GM21786 (cell line): ENCODE measurements at regions not wholly inside any gene's neighbourhood (a gene's known extent, or its start where the extent isn't known, plus 50 kb on each side); places are given as distances from the start of the nearest gene placed in this dataset.
"Not testable (repeated sequence)": the region's sequence is repeated elsewhere in the genome, so short reads cannot be mapped to it uniquely, and the experiment has no call there.

Experiments used
- ATAC-seq: cut with Tn5 transposase; IDR thresholded peaks from one replicate; pipeline ENCODE4 v1.9.1; 2021; ENCODE audit not compliant: unreplicated experiment

- no peak for ATAC-seq
These were observed 70.4 kb downstream of the TDRD15 start for GRCh38 chr2:21194147-21194546.

- ATAC-seq = no peak
These were observed 71.1 kb downstream of the TDRD15 start for GRCh38 chr2:21194858-21195271.

- ATAC-seq = no peak
These were observed 71.6 kb downstream of the TDRD15 start for GRCh38 chr2:21195326-21195725.

DNA sequence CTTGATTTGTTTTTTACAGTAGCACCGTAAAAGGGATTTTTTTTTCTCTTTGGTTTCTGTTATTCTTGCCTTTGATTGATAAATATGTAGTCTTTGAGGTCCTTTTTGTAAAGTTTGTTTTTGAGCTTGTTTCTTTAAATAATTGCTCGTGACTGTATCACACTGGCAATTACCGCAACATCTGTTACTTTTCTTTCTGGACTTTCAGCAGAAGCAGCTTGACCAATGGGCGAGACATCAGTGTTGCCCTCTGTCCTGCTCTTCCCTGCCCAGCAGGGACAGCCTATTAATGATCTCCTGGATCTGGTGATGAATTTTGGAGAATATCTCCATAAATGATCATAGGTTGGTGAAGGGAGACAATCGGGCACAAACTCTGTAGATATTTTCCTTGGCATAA is 74.9 kb downstream of the TDRD15 start:
- no peak for ATAC-seq

GRCh38 chr2:21203976-21204375 is 80.2 kb downstream of the TDRD15 start:
- no peak for ATAC-seq

- ATAC-seq = not testable (repeated sequence)
These were observed 90.3 kb downstream of the TDRD15 start for GRCh38 chr2:21214085-21214484.

GRCh38 chr2:21217442-21217841 is 93.7 kb downstream of the TDRD15 start:
- no peak for ATAC-seq

DNA sequence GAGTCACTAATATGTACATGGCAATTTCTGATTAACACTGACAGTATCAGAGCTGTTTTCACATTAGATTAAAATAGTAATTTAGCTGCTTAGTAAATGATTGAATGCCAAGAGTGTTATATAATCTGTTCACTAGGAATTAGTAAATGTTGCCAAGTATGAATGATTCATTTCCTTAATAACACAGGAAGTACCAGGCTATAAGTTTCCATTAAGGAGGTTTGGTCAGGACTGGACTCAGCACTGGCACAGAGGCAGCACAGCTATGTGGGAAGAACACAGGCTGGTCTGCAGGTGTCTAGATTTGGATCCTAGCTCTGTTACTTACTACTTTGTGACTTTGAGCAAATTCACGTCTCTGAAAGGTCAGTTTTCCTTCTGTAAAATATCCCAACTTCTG is 97.2 kb downstream of the TDRD15 start:
- ATAC-seq = no peak

- no peak for ATAC-seq
These were observed 99.8 kb downstream of the TDRD15 start for GRCh38 chr2:21223618-21224017.

DNA sequence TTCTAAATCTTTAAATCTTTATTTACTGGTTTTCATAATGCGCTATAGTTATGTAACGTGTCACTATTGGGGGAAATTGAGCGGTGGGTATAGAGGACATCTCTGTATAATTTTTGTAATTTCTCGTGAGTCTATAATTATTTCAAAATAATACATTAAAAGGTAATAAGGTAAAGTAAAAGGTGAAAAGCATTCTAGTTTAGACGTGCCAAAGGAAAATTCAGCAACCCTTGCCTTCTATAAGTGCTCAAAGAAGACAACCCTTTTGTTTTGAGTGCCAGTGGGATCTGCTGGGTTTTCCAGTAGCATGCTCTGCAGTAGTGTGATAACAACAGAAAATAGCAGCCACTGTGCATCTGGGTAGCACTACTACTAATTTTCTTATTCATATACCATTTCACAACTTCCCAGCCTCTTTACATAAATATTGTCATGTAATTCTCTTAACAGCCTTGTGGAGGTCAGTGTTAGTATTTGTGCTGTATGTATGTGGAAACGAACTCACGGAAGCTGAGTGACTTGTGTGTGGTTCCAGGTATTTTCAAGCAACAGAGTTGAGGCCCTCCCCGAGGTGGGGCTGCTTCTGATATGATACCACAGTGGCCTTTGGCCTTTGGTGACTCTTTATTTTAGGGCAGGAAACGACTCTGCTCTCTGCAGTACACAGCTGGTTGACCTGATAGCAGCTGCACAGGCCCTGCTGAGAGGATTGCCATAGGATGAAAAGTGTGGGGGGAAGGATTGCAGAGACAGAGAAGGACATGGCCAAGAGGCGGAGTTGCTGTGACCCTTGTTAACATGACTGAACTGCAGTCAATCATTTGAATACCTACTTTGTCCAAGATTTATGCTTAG is 104.5 kb downstream of the TDRD15 start:
- no peak for ATAC-seq

- no peak for ATAC-seq
These were observed 105.5 kb downstream of the TDRD15 start for GRCh38 chr2:21229302-21229701.

- no peak for ATAC-seq
These were observed 106.4 kb downstream of the TDRD15 start for GRCh38 chr2:21230140-21230539.

- peak; percentile 60 for ATAC-seq
These were observed 108.2 kb downstream of the TDRD15 start for GRCh38 chr2:21231985-21232384.

DNA sequence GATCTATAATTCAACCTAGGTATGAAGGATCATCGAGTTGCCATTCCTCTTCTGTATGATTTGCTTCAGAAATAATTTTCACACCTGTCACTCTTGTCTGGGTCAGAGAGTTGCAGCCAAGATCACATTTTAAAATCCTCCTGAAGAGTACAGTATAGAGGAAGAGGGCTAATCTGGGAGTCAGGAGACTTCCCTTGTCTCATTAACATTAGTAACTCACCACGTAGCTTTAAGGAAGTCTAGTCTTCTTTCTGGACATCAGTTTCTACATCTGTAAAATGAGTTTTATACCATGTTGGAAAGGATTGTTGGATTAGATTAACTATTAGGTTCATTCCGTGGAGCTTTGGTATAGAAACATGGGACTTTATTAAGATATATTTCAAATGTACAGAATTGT is 109.4 kb downstream of the TDRD15 start:
- no peak for ATAC-seq

DNA sequence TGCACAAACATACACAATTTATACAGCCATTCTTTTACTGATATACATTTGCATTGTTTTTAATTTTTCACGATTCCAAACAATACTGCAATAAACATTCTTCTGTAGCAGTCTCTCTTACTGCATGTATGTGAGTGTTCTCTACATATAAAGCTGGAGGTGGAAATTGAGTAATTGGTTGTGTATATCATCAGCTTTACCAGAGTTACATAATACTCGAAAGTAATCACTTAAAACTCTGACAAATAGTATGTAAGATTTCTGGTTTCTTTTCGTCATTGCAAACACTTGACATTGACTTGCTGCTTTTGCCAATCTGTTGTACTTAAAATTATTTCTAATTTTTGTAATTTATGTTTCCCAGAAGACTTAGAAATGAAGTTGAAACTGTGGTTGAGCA is 110.2 kb downstream of the TDRD15 start:
- ATAC-seq = no peak

DNA sequence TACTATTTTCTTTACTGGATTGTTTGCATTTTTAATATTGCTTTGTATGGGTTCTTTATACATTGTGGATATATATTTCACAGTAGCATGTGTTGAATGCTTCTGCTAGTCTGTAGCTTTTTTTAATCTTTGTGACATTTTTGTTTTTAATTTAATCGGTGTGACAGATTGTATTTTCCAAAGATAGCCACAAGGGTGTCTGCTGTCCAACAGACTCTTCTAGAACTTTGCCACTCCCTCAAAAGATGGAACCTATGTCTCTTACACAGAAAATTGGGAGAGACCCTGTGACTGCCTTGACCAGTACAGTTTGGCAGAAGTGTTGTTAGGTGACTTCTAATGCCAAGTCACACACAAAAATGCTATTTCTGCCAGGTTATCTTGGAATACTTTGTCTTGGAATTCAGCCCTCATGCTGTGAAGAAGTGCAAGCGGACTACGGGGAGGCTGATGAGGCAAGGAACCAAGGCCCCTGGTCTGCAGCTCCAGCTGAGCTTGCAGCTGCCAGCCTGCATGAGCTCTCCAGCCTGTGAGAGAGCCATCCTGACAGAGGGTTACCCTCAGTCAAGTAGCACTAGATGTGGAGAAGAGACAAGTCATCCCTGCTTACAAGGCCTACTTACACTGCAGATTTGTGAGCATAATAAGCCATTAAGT is 110.8 kb downstream of the TDRD15 start:
- no peak for ATAC-seq

- ATAC-seq = not testable (repeated sequence)
These were observed 116.0 kb downstream of the TDRD15 start for GRCh38 chr2:21239749-21240148.

GRCh38 chr2:21244161-21244560 is 120.4 kb downstream of the TDRD15 start:
- ATAC-seq = no peak

GRCh38 chr2:21245565-21245964 is 121.8 kb downstream of the TDRD15 start:
- no peak for ATAC-seq

GRCh38 chr2:21249367-21249766 is 125.6 kb downstream of the TDRD15 start:
- ATAC-seq = no peak

DNA sequence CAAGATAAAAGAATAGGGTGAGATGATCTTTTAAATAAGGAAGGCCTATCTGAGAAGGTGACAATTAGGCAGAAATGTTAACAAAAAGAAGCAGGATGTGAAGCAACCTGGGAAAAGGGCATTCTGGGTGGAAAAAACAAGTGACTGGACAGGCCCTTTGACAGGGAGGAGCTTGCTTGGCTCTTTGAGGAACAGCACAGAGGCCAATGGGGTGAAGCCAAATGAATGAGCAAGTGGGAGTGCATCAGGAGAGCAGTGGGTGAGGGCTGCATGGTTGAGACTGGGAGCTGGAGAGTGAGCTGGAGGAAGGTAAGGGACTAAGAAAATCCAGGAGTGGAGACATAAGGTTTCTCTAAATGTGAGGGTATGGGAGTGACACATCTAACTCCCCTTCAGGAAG is 126.9 kb downstream of the TDRD15 start:
- ATAC-seq = no peak

DNA sequence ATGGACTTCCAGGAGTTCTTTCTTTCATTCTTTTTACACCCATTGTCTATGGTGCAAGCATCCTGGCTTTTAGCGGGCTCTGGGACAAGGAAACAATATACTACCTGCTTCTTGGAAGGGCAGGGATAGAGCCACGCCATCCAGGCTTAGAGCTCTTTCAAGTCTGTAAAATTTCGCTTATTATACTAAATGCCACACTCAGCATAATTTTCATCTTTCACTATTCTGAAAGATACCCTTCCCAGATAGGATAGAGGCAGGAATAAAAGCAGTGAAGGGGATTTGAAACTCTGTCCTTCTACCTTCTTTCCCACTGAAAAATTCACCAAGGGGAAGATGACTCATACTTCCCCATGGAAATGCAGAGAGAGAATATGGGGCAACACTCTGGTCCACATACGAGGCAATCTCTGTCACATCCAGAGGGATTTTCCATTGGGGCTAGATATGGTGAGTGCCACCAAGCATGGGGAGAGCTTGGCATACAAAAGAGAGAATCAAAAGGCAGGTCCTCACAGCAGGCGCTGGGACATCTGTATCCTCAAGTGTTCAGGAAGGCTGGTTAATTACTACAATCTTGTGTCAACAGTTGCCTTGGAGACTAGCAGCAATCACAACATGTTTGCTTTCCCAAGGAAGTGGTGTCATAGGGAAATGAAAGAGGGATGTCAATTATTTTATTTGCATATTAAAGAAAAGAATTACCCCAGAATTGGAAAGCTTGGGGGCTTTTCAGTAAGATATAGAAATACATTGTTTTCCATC is 127.6 kb downstream of the TDRD15 start:
- ATAC-seq = no peak
